SKM-1 treated with dmso at 0.1 percent for 144 hours (cell line): ENCODE measurements at regions not wholly inside any gene's neighbourhood (a gene's known extent, or its start where the extent isn't known, plus 50 kb on each side); places are given as distances from the start of the nearest gene placed in this dataset.

ENCODE experiments used
- DNase-seq: peaks from one replicate; lab custom pipeline; 2025; ENCODE audit not compliant: unreplicated experiment; lab: John Stamatoyannopoulos, UW

DNA sequence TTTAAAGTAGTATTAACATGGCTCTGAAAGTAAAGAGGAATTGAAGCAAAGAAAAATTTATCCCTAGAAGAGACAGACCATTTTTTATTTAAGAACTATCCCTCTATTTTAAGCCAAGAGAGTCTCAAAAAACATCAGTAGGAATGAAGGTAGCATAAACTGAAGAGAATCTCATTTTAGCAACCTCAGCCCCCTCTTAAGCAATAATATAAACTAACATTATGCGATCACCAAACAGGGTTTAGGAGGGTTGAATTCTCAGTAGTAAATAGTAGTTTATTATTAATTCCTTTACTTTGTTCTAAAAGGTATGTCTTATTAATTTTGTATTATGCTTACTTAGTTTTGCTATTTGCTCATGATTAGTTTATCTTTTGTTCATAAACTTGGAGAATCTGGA is 287.4 kb downstream of the CDK5RAP2 start:
- DNase-seq: no peak

GRCh38 chr9:120291050-120291449 is 288.9 kb downstream of the CDK5RAP2 start:
- no peak for DNase-seq

- no peak for DNase-seq
Measured at GRCh38 chr9:120289990-120290975, 289.7 kb downstream of the CDK5RAP2 start.

DNA sequence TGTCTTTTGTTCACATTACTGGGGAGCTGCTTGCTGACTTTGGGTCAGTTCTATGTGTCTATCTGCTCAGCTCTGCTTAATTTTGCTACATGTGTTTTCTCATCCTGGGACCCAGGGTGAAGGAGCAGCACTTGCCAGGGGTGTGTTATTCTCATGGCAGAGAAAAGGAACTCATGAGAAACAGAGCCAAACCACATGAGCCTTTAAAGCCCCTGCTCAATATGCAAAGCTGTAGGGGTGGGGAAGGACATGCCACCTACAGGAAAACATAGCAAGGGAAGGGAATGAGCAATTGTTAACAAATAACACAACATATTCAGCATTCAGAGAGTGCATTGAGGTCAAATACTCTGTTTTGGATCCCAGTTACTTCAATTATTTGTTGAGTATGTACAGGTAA is 290.9 kb downstream of the CDK5RAP2 start:
- DNase-seq: no peak

GRCh38 chr9:120286530-120286929 is 293.4 kb downstream of the CDK5RAP2 start:
- no peak for DNase-seq

DNA sequence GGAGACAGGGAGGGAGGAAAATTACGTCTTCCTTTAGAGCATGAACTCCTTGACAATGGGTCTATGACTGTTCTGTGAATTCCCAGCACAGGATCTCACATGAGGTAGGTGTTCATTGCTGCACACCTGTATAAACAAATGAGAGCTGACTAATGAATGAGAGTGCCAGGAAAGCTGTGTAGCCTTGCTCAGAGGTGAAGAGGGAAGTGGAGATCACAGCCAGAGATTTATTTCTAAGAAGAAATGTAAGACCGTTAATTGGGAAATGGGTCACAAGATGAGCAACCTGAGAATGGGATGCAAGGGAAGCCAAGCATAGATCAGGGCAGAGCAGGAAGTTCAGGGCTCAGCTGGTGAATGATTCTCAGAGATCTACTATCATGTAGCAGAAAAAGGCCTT is 295.1 kb downstream of the CDK5RAP2 start:
- no peak for DNase-seq

DNA sequence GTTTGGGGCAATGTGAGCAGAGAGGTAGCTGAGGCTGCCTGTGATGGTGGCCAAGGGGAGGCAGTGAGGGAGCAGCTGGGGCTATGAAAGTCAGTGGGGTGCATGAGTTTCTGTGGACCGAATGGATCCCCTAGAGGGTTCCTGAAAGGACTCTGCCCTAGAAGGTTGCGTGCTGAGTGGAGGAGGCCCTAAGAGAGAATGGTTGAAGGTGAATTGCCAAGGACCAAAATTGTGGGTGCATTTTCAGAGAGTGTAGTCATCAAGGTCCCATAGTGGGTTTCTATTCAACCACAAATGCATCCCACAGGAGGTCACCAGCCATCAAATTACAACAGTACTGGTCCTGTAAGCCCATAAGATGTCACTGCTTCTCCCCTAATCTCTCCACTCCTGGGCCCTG is 298.3 kb downstream of the CDK5RAP2 start:
- no peak for DNase-seq

GRCh38 chr9:120267929-120268328 is 312.0 kb downstream of the CDK5RAP2 start:
- no peak for DNase-seq

DNA sequence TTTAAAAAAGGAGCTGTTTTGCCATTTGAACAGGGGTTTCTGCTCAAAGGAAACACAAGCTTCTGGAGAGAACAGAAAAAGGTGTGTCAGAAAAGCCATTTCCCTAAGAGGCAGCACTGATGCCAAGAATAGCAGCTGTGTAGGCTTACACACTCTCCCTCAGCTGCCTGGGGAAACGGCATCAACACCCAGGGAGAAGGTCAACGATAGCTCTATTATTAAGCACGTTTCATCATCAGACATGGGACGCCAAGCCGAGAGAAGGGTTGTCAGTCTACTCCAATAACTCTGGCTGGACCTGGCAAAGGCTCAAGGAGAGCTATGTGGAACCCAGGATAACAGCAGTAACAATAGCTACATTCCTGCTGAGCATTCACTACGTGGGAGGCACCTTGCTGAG is 314.2 kb downstream of the CDK5RAP2 start:
- DNase-seq: no peak

GRCh38 chr9:120264528-120264927 is 315.4 kb downstream of the CDK5RAP2 start:
- DNase-seq: no peak

- DNase-seq: no peak
Measured at GRCh38 chr9:120263836-120264235, 316.1 kb downstream of the CDK5RAP2 start.

- no peak for DNase-seq
Measured at GRCh38 chr9:120261419-120261818, 318.5 kb downstream of the CDK5RAP2 start.

- DNase-seq: no peak
Measured at GRCh38 chr9:120259100-120259499, 320.9 kb downstream of the CDK5RAP2 start.

DNA sequence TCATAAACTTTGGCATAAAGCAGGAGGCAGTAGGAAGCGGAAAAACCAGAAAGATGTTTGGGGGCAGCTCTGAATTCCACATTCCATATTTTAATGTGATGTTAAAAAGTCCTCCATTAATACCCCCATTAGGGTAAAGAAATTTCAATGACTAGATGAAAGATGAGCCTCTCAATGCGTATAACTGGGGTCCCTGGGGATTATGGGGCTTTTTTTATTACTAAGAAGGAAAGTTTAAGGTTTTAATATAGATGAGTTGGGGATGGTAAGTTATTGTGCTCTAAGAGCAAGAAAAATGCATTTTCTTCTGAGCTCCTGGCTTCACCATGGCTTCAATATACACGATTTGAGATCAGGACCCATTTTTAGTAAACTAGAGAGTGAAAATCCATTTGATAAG is 321.9 kb downstream of the CDK5RAP2 start:
- DNase-seq: no peak

- DNase-seq: no peak
Measured at GRCh38 chr9:120257483-120257882, 322.5 kb downstream of the CDK5RAP2 start.

DNA sequence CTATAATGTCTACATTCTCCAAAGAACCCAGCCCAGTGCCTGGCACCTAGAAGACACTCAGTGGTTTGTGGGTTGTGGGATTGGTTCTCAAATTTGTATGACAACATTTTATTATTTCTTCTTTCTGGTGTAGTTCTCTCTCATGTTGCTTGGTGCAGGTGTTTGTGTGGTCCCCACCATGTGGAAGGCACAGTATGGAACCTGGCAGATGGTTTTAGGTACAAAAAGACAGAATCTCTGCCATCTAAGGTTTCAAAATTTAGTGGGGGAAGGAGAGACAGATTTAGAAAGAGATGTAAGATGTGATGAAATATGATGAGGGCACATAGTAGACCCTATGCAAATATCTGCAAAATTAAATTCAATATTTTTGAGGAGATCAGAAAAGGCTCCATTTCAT is 323.8 kb downstream of the CDK5RAP2 start:
- DNase-seq: no peak

GRCh38 chr9:120252248-120252647 is 327.7 kb downstream of the CDK5RAP2 start:
- no peak for DNase-seq

- DNase-seq: no peak
Measured at GRCh38 chr9:120242116-120242811, 337.7 kb downstream of the CDK5RAP2 start.

DNA sequence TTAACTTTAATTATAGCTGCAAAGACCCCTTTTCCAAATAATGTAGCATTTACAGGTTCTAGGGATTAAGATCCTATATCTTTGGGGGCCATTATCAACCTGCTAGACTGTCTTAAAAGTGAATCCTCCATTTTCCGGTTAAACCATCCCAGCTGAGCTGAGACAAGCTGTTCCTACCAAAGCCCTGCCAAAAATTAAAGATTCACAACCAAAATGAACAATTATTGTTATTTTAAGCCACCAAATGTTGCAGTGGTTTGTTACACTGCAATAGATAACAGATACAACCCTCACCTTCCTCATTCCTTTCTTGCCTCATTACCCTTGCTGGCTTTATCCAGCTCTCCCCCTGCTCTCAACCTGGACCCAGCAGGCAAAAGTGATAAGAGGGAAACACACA is 343.4 kb downstream of the CDK5RAP2 start:
- DNase-seq: no peak

- DNase-seq: no peak
Measured at GRCh38 chr9:120235081-120235480, 344.9 kb downstream of the CDK5RAP2 start.

DNA sequence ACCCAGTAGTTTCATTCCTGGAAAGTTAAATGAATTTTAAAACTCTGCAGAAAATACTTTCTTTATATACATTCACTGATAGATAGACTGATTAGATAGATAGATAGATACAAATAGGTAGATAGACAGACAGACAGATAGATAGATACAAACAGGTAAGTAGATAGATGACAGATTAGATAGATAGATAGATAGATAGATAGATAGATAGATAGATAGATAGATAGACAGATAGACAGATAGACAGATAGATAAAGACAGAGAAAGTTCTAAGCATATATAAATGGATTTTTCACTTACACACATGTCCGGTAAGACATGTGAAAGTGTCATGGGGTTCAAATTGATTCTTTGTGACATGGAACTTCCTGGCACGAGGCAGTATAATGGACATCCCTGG is 349.7 kb downstream of the CDK5RAP2 start:
- no peak for DNase-seq

GRCh38 chr9:120221844-120222243 is 358.1 kb downstream of the CDK5RAP2 start:
- no peak for DNase-seq
